Uterus (tissue), 2 donors: ENCODE measurements at regions not wholly inside any gene's neighbourhood (a gene's known extent, or its start where the extent isn't known, plus 50 kb on each side); places are given as distances from the start of the nearest gene placed in this dataset.

Experiments used
- POLR2A ChIP-seq, 2 donors: fragments of 450-650 bp; IDR thresholded peaks; one replicate each; pipeline ENCODE4 v1.6.1; 2016; ENCODE audit warnings: antibody characterized with exemption in 2 of 2, mild to moderate bottlenecking in 1 of 2, moderate library complexity in 1 of 2
- TF ChIP-seq, protein P1 (sequence below), 4 experiments: fragments of 200-600 bp in 2 of 4; fragments of 450-650 bp in 2 of 4; sonication (generic) in 2 of 4; IDR thresholded peaks; one replicate each; pipeline ENCODE4 v1.5.1; 2016 to 2019; ENCODE audit warnings: antibody characterized with exemption in 4 of 4, mild to moderate bottlenecking in 2 of 4, moderate library complexity in 1 of 4

DNA sequence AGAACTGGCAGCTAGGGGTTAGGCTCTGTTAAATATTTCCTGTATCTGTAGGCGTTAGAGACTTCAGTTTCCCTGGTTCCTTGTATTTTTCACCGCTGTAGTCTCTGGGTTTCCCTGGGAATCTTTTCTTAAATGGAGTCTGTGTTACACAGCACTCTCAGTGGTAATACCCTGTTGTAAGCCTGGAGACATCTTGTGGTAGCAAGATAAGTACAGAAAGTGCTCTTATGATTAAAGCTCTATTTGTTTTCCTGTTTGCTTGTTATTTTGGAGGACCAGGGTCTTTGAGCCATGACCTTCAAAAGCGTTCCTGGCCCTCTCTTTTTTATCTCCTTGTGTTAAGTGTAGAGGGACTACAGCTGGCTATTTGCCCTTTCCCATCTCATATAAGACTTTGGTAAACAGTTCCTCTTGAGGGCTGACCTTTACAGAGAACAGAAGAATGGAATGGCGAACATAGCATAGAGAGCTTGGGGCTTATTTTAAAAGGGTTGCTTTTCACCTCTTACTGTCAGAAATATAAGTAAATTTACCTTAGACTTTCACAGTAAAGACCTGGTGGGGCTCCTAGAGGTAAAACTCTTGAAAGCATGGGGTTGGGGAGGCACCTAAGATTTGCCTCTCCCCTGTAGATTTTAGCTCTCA lies 782.5 kb downstream of the FAT4 start:
- TF ChIP-seq, protein P1, sequence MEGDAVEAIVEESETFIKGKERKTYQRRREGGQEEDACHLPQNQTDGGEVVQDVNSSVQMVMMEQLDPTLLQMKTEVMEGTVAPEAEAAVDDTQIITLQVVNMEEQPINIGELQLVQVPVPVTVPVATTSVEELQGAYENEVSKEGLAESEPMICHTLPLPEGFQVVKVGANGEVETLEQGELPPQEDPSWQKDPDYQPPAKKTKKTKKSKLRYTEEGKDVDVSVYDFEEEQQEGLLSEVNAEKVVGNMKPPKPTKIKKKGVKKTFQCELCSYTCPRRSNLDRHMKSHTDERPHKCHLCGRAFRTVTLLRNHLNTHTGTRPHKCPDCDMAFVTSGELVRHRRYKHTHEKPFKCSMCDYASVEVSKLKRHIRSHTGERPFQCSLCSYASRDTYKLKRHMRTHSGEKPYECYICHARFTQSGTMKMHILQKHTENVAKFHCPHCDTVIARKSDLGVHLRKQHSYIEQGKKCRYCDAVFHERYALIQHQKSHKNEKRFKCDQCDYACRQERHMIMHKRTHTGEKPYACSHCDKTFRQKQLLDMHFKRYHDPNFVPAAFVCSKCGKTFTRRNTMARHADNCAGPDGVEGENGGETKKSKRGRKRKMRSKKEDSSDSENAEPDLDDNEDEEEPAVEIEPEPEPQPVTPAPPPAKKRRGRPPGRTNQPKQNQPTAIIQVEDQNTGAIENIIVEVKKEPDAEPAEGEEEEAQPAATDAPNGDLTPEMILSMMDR (IDR thresholded peaks at IDR 0.05) = no peak
- TF ChIP-seq POLR2A (IDR thresholded peaks at IDR 0.05) = no peak
